Naive thymus-derived CD8-positive, alpha-beta T cell (primary cell): ENCODE measurements at regions not wholly inside any gene's neighbourhood (a gene's known extent, or its start where the extent isn't known, plus 50 kb on each side); places are given as distances from the start of the nearest gene placed in this dataset.
"Not testable (repeated sequence)": the region's sequence is repeated elsewhere in the genome, so short reads cannot be mapped to it uniquely, and the experiment has no call there.

Source experiments
- ATAC-seq, 2 donors: fragments of 150-1000 bp; cut with Tn5 transposase in 1 of 2; sonication (Bioruptor Pico), chemical (Tn5 transposase) in 1 of 2; 1 replicate in 1 of 2; 2 replicates in 1 of 2; pipeline ENCODE4 v1.10.0; 2021; ENCODE audit warnings: mild to moderate bottlenecking in 2 of 2, moderate library complexity in 2 of 2
- POLR2A ChIA-PET: fragments of 350-600 bp; sonication (Branson Sonifier 250); formaldehyde crosslinking; loops from one replicate; lab custom pipeline; 2021; ENCODE audit warnings: antibody characterized with exemption; lab: Charles Lee
- DNase-seq, 10 donors: peaks; one replicate each; pipeline versions ENCODE4 v3.0.0 to v3.0.0-alpha.2; 2020 to 2022
- H3K27ac Mint-ChIP-seq, 10 donors: one replicate each; pipeline ENCODE4 v1.8.0; 2020 to 2022; ENCODE audit warnings: mild to moderate bottlenecking in 10 of 10, mixed read lengths in 10 of 10, moderate library complexity in 4 of 10, inconsistent platforms in 1 of 10
- H3K27me3 Mint-ChIP-seq, 5 donors: one replicate each; pipeline ENCODE4 v1.8.0; 2021 to 2022; ENCODE audit warnings: mixed read lengths in 5 of 5
- H3K36me3 Mint-ChIP-seq, 3 donors: one replicate each; pipeline ENCODE4 v1.8.0; 2020 to 2022; ENCODE audit warnings: mixed read lengths in 3 of 3, mild to moderate bottlenecking in 2 of 3, inconsistent platforms in 1 of 3
- H3K4me1 Mint-ChIP-seq, 4 donors: one replicate each; pipeline ENCODE4 v1.8.0; 2021 to 2022; ENCODE audit warnings: mixed read lengths in 4 of 4
- H3K4me3 Mint-ChIP-seq, 10 donors: one replicate each; pipeline ENCODE4 v1.8.0; 2020 to 2022; ENCODE audit warnings: mild to moderate bottlenecking in 10 of 10, mixed read lengths in 10 of 10, moderate library complexity in 6 of 10, inconsistent platforms in 1 of 10
- H3K9me3 Mint-ChIP-seq, 9 donors: one replicate each; pipeline ENCODE4 v1.8.0; 2020 to 2022; ENCODE audit warnings: mixed read lengths in 9 of 9, mild to moderate bottlenecking in 3 of 9, inconsistent platforms in 1 of 9, moderate library complexity in 1 of 9

GRCh38 chr7:84941936-84942335 is 244.9 kb downstream of the SEMA3D start:
- POLR2A ChIA-PET, result no interaction called here
- no peak for ATAC-seq
- no peak overlapping the region for H3K27ac Mint-ChIP-seq

GRCh38 chr7:84941291-84941690 is 245.6 kb downstream of the SEMA3D start:
- Mint-ChIP-seq H3K4me3 (no peak overlapping the region), H3K27me3 (no peaks in the 10 kb centered on the region), H3K9me3 (no peaks in the 10 kb centered on the region), H3K27ac (no peak overlapping the region), H3K36me3 (no peaks in the 10 kb centered on the region), H3K4me1 (no peaks in the 10 kb centered on the region)
- no peak for DNase-seq
- ATAC-seq, result no peak
- POLR2A ChIA-PET, result no interaction called here

More at GRCh38 chr7:84941936-84942335, 244.9 kb downstream of the SEMA3D start:
- H3K36me3 Mint-ChIP-seq, result no peaks in the 10 kb centered on the region
- H3K4me3 Mint-ChIP-seq, result no peak overlapping the region
- H3K9me3 Mint-ChIP-seq, result no peaks in the 10 kb centered on the region
- H3K27me3 Mint-ChIP-seq, result no peaks in the 10 kb centered on the region
- no peaks in the 10 kb centered on the region for H3K4me1 Mint-ChIP-seq
- no peak for DNase-seq

GRCh38 chr7:84939888-84940287 is 247.0 kb downstream of the SEMA3D start:
- POLR2A ChIA-PET, result no interaction called here
- Mint-ChIP-seq H3K4me1 (no peaks in the 10 kb centered on the region), H3K27me3 (no peaks in the 10 kb centered on the region), H3K36me3 (no peaks in the 10 kb centered on the region), H3K4me3 (no peak overlapping the region), H3K9me3 (peaks cover 0 to 9% (median 0%) of the 10 kb centered on the region in 9 donors), H3K27ac (peak overlapping the region in 1 of 10 donors; percentile 56)
- ATAC-seq (no peak), DNase-seq (peak in 1 of 10 donors; percentile 45)

GRCh38 chr7:84939442-84939841 is 247.4 kb downstream of the SEMA3D start:
- peaks cover 0 to 9% (median 0%) of the 10 kb centered on the region in 9 donors for H3K9me3 Mint-ChIP-seq
- no peaks in the 10 kb centered on the region for H3K36me3 Mint-ChIP-seq
- POLR2A ChIA-PET, result no interaction called here
- H3K27me3 Mint-ChIP-seq, result no peaks in the 10 kb centered on the region
- no peak overlapping the region for H3K4me3 Mint-ChIP-seq
- DNase-seq (peak in 1 of 10 donors; percentile 28), ATAC-seq (no peak)
- no peak overlapping the region for H3K27ac Mint-ChIP-seq
- H3K4me1 Mint-ChIP-seq, result no peaks in the 10 kb centered on the region

GRCh38 chr7:84924353-84924752 is 262.5 kb downstream of the SEMA3D start:
- Mint-ChIP-seq H3K4me1 (no peaks in the 10 kb centered on the region), H3K9me3 (peaks cover 0 to 16% (median 4%) of the 10 kb centered on the region in 9 donors), H3K36me3 (no peaks in the 10 kb centered on the region), H3K27ac (no peak overlapping the region), H3K4me3 (no peak overlapping the region), H3K27me3 (peaks cover 0 to 2% (median 0%) of the 10 kb centered on the region in 5 donors)
- ATAC-seq (no peak), DNase-seq (no peak)
- POLR2A ChIA-PET, result no interaction called here

GRCh38 chr7:84923348-84923747 is 263.5 kb downstream of the SEMA3D start:
- Mint-ChIP-seq H3K4me3 (no peak overlapping the region), H3K4me1 (no peaks in the 10 kb centered on the region), H3K27me3 (peaks cover 0 to 2% (median 0%) of the 10 kb centered on the region in 5 donors), H3K27ac (no peak overlapping the region), H3K9me3 (peaks cover 0 to 22% (median 9%) of the 10 kb centered on the region in 9 donors), H3K36me3 (no peaks in the 10 kb centered on the region)
- DNase-seq, result no peak
- POLR2A ChIA-PET, result no interaction called here
- ATAC-seq, result no peak

- Mint-ChIP-seq H3K27ac (no peak overlapping the region), H3K27me3 (no peaks in the 10 kb centered on the region), H3K4me1 (no peaks in the 10 kb centered on the region), H3K9me3 (peaks cover 0 to 16% (median 9%) of the 10 kb centered on the region in 9 donors), H3K36me3 (no peaks in the 10 kb centered on the region), H3K4me3 (no peak overlapping the region)
- POLR2A ChIA-PET, result no interaction called here
- no peak for DNase-seq
- no peak for ATAC-seq
Observed at GRCh38 chr7:84921154-84921553, 265.7 kb downstream of the SEMA3D start.

GRCh38 chr7:84916973-84917372 is 269.9 kb downstream of the SEMA3D start:
- H3K27me3 Mint-ChIP-seq, H3K27ac Mint-ChIP-seq, DNase-seq, ATAC-seq, POLR2A ChIA-PET, H3K36me3 Mint-ChIP-seq, H3K4me1 Mint-ChIP-seq, H3K4me3 Mint-ChIP-seq: not testable (repeated sequence)
- H3K9me3 Mint-ChIP-seq, result peaks cover 0 to 20% (median 9%) of the 10 kb centered on the region in 9 donors

- no peak for ATAC-seq
- Mint-ChIP-seq H3K36me3 (no peaks in the 10 kb centered on the region), H3K4me3 (no peak overlapping the region), H3K9me3 (peaks cover 0 to 20% (median 9%) of the 10 kb centered on the region in 9 donors), H3K27ac (no peak overlapping the region), H3K27me3 (no peaks in the 10 kb centered on the region), H3K4me1 (no peaks in the 10 kb centered on the region)
- no peak for DNase-seq
- POLR2A ChIA-PET, result no interaction called here
Observed at GRCh38 chr7:84916161-84916560, 270.7 kb downstream of the SEMA3D start.

- Mint-ChIP-seq H3K4me1 (no peaks in the 10 kb centered on the region), H3K4me3 (no peak overlapping the region), H3K36me3 (no peaks in the 10 kb centered on the region), H3K9me3 (peaks cover 0 to 11% (median 2%) of the 10 kb centered on the region in 9 donors), H3K27me3 (no peaks in the 10 kb centered on the region), H3K27ac (no peak overlapping the region)
- ATAC-seq (no peak), DNase-seq (no peak)
- POLR2A ChIA-PET, result no interaction called here
Observed at GRCh38 chr7:84914598-84914997, 272.3 kb downstream of the SEMA3D start.

GRCh38 chr7:84913731-84914130 is 273.1 kb downstream of the SEMA3D start:
- no peaks in the 10 kb centered on the region for H3K4me1 Mint-ChIP-seq
- POLR2A ChIA-PET, result no interaction called here

GRCh38 chr7:84912993-84913635 is 273.7 kb downstream of the SEMA3D start:
- no peak overlapping the region for H3K27ac Mint-ChIP-seq
- POLR2A ChIA-PET, result no interaction called here
- peaks cover 0 to 3% (median 0%) of the 10 kb centered on the region in 9 donors for H3K9me3 Mint-ChIP-seq
- H3K27me3 Mint-ChIP-seq, result no peaks in the 10 kb centered on the region
- no peak overlapping the region for H3K4me3 Mint-ChIP-seq
- H3K36me3 Mint-ChIP-seq, result no peaks in the 10 kb centered on the region
- DNase-seq (no peak), ATAC-seq (no peak)
- H3K4me1 Mint-ChIP-seq, result no peaks in the 10 kb centered on the region

More at GRCh38 chr7:84913731-84914130, 273.1 kb downstream of the SEMA3D start:
- Mint-ChIP-seq H3K27ac (no peak overlapping the region), H3K27me3 (no peaks in the 10 kb centered on the region), H3K4me3 (no peak overlapping the region), H3K36me3 (no peaks in the 10 kb centered on the region), H3K9me3 (peaks cover 0 to 7% (median 0%) of the 10 kb centered on the region in 9 donors)
- DNase-seq (no peak), ATAC-seq (no peak)

GRCh38 chr7:84912537-84912936 is 274.3 kb downstream of the SEMA3D start:
- Mint-ChIP-seq H3K27ac (no peak overlapping the region), H3K4me1 (no peaks in the 10 kb centered on the region), H3K36me3 (no peaks in the 10 kb centered on the region), H3K9me3 (peaks cover 0 to 3% (median 0%) of the 10 kb centered on the region in 9 donors), H3K27me3 (no peaks in the 10 kb centered on the region), H3K4me3 (no peak overlapping the region)
- POLR2A ChIA-PET, result no interaction called here
- DNase-seq (no peak), ATAC-seq (no peak)

- no peaks in the 10 kb centered on the region for H3K36me3 Mint-ChIP-seq
- POLR2A ChIA-PET, result no interaction called here
Observed at GRCh38 chr7:84912018-84912417, 274.8 kb downstream of the SEMA3D start.

More at GRCh38 chr7:84912018-84912417, 274.8 kb downstream of the SEMA3D start:
- Mint-ChIP-seq H3K9me3 (peaks cover 0 to 3% (median 0%) of the 10 kb centered on the region in 9 donors), H3K27ac (no peak overlapping the region), H3K4me1 (no peaks in the 10 kb centered on the region), H3K4me3 (no peak overlapping the region), H3K27me3 (no peaks in the 10 kb centered on the region)
- DNase-seq, result no peak
- ATAC-seq, result no peak
